ENCODE measurements at regions not wholly inside any gene's neighbourhood (a gene's known extent, or its start where the extent isn't known, plus 50 kb on each side); places are given as distances from the start of the nearest gene placed in this dataset.

DNA sequence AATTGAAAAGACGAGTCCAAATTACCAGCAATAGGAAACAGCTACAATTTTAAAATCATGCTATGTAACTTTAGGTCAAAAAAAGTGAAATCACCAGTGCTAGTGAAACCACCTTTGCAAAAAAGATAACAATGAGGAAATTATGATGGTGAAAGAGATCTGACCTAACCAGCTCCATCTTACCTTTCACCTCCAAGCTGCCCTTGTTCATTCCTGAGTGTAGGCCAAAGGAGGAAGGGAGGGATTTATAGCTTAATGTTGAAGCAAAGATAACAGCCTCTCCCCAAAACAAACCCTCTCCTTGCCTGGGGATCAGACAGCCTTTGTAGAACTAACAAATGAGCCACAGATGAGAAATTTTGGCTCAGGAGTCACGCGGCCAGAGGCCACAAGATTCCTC, 83.2 kb upstream of the EIF5 start:
- 0 out of 2 replicates have a peak, but pooled peaks cover 3% of the 10 kb centered on the region for H3K9me2 ChIP-seq (ENCODE audit: insufficient read depth)
- ATAC-seq, result no peak
- no peak for DNase-seq (ENCODE audit: low spot score)
- Mint-ChIP-seq H3K27me3 (ENCODE audit: insufficient read depth, low read depth, poor library complexity) (peaks cover 3% of the 10 kb centered on the region), H3K27ac (no peak overlapping the region), H3K4me3 (no peak overlapping the region), H3K9me3 (peaks cover 6% of the 10 kb centered on the region; the same call in 2 of the 3 replicates), H3K4me1 (no peaks in the 10 kb centered on the region), H3K36me3 (ENCODE audit: low read depth) (no peaks in the 10 kb centered on the region)
- H2AFZ ChIP-seq, result peak overlapping the region; percentile 80; the same call in 1 of the 2 replicates
- H3K4me3 ChIP-seq, result no peak overlapping the region
- no peak overlapping the region for H3K27ac ChIP-seq (ENCODE audit: low read depth)
- no peak overlapping the region for H3K4me2 ChIP-seq
- no peaks in the 10 kb centered on the region for H3K79me2 ChIP-seq (replicated peaks; ENCODE audit: insufficient read depth)
- no peaks in the 10 kb centered on the region for H3F3A ChIP-seq (replicated peaks; ENCODE audit: low read depth)
- no peaks in the 10 kb centered on the region for H3K36me3 ChIP-seq (ENCODE audit: insufficient read depth)
- H3K27me3 ChIP-seq (ENCODE audit: insufficient read depth), result no peaks in the 10 kb centered on the region
- TF ChIP-seq STAT1 (IDR thresholded peaks at IDR 0.05; ENCODE audit: unreplicated experiment), result no peak
- TF ChIP-seq, protein P1, sequence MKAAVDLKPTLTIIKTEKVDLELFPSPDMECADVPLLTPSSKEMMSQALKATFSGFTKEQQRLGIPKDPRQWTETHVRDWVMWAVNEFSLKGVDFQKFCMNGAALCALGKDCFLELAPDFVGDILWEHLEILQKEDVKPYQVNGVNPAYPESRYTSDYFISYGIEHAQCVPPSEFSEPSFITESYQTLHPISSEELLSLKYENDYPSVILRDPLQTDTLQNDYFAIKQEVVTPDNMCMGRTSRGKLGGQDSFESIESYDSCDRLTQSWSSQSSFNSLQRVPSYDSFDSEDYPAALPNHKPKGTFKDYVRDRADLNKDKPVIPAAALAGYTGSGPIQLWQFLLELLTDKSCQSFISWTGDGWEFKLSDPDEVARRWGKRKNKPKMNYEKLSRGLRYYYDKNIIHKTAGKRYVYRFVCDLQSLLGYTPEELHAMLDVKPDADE (IDR thresholded peaks at IDR 0.05), result no peak
- TF ChIP-seq, protein P2, sequence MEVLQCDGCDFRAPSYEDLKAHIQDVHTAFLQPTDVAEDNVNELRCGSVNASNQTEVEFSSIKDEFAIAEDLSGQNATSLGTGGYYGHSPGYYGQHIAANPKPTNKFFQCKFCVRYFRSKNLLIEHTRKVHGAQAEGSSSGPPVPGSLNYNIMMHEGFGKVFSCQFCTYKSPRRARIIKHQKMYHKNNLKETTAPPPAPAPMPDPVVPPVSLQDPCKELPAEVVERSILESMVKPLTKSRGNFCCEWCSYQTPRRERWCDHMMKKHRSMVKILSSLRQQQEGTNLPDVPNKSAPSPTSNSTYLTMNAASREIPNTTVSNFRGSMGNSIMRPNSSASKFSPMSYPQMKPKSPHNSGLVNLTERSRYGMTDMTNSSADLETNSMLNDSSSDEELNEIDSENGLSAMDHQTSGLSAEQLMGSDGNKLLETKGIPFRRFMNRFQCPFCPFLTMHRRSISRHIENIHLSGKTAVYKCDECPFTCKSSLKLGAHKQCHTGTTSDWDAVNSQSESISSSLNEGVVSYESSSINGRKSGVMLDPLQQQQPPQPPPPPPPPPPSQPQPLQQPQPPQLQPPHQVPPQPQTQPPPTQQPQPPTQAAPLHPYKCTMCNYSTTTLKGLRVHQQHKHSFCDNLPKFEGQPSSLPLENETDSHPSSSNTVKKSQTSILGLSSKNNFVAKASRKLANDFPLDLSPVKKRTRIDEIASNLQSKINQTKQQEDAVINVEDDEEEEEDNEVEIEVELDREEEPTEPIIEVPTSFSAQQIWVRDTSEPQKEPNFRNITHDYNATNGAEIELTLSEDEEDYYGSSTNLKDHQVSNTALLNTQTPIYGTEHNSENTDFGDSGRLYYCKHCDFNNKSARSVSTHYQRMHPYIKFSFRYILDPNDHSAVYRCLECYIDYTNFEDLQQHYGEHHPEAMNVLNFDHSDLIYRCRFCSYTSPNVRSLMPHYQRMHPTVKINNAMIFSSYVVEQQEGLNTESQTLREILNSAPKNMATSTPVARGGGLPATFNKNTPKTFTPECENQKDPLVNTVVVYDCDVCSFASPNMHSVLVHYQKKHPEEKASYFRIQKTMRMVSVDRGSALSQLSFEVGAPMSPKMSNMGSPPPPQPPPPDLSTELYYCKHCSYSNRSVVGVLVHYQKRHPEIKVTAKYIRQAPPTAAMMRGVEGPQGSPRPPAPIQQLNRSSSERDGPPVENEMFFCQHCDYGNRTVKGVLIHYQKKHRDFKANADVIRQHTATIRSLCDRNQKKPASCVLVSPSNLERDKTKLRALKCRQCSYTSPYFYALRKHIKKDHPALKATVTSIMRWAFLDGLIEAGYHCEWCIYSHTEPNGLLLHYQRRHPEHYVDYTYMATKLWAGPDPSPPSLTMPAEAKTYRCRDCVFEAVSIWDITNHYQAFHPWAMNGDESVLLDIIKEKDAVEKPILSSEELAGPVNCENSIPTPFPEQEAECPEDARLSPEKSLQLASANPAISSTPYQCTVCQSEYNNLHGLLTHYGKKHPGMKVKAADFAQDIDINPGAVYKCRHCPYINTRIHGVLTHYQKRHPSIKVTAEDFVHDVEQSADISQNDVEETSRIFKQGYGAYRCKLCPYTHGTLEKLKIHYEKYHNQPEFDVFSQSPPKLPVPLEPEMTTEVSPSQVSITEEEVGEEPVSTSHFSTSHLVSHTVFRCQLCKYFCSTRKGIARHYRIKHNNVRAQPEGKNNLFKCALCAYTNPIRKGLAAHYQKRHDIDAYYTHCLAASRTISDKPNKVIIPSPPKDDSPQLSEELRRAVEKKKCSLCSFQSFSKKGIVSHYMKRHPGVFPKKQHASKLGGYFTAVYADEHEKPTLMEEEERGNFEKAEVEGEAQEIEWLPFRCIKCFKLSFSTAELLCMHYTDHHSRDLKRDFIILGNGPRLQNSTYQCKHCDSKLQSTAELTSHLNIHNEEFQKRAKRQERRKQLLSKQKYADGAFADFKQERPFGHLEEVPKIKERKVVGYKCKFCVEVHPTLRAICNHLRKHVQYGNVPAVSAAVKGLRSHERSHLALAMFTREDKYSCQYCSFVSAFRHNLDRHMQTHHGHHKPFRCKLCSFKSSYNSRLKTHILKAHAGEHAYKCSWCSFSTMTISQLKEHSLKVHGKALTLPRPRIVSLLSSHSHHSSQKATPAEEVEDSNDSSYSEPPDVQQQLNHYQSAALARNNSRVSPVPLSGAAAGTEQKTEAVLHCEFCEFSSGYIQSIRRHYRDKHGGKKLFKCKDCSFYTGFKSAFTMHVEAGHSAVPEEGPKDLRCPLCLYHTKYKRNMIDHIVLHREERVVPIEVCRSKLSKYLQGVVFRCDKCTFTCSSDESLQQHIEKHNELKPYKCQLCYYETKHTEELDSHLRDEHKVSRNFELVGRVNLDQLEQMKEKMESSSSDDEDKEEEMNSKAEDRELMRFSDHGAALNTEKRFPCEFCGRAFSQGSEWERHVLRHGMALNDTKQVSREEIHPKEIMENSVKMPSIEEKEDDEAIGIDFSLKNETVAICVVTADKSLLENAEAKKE (CRISPR knock-in tag; IDR thresholded peaks at IDR 0.05), result no peak
- TF ChIP-seq EZH2phosphoT487 (IDR thresholded peaks at IDR 0.05; ENCODE audit: unreplicated experiment), result no peak
- TF ChIP-seq, protein P3, sequence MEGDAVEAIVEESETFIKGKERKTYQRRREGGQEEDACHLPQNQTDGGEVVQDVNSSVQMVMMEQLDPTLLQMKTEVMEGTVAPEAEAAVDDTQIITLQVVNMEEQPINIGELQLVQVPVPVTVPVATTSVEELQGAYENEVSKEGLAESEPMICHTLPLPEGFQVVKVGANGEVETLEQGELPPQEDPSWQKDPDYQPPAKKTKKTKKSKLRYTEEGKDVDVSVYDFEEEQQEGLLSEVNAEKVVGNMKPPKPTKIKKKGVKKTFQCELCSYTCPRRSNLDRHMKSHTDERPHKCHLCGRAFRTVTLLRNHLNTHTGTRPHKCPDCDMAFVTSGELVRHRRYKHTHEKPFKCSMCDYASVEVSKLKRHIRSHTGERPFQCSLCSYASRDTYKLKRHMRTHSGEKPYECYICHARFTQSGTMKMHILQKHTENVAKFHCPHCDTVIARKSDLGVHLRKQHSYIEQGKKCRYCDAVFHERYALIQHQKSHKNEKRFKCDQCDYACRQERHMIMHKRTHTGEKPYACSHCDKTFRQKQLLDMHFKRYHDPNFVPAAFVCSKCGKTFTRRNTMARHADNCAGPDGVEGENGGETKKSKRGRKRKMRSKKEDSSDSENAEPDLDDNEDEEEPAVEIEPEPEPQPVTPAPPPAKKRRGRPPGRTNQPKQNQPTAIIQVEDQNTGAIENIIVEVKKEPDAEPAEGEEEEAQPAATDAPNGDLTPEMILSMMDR (conservative IDR thresholded peaks at IDR 0.05; ENCODE audit: low read depth in 2 of 2), result no peak
- no peak for TF ChIP-seq NANOG (IDR thresholded peaks at IDR 0.05; ENCODE audit: borderline replicate concordance)
- no peak for TF ChIP-seq EZH2 (IDR thresholded peaks at IDR 0.05; ENCODE audit: low read depth, unreplicated experiment)
- no peak for TF ChIP-seq POLR2AphosphoS5 (IDR thresholded peaks at IDR 0.05; ENCODE audit: low read depth)
- TF ChIP-seq, protein P4, sequence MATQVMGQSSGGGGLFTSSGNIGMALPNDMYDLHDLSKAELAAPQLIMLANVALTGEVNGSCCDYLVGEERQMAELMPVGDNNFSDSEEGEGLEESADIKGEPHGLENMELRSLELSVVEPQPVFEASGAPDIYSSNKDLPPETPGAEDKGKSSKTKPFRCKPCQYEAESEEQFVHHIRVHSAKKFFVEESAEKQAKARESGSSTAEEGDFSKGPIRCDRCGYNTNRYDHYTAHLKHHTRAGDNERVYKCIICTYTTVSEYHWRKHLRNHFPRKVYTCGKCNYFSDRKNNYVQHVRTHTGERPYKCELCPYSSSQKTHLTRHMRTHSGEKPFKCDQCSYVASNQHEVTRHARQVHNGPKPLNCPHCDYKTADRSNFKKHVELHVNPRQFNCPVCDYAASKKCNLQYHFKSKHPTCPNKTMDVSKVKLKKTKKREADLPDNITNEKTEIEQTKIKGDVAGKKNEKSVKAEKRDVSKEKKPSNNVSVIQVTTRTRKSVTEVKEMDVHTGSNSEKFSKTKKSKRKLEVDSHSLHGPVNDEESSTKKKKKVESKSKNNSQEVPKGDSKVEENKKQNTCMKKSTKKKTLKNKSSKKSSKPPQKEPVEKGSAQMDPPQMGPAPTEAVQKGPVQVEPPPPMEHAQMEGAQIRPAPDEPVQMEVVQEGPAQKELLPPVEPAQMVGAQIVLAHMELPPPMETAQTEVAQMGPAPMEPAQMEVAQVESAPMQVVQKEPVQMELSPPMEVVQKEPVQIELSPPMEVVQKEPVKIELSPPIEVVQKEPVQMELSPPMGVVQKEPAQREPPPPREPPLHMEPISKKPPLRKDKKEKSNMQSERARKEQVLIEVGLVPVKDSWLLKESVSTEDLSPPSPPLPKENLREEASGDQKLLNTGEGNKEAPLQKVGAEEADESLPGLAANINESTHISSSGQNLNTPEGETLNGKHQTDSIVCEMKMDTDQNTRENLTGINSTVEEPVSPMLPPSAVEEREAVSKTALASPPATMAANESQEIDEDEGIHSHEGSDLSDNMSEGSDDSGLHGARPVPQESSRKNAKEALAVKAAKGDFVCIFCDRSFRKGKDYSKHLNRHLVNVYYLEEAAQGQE (IDR thresholded peaks at IDR 0.05; ENCODE audit: unreplicated experiment), result no peak
- TF ChIP-seq ZNF114 (CRISPR knock-in tag; IDR thresholded peaks at IDR 0.05), result no peak
- H3K4me1 ChIP-seq (ENCODE audit: insufficient read depth), result no peaks in the 10 kb centered on the region
- H4K20me1 ChIP-seq (replicated peaks; ENCODE audit: insufficient read depth), result no peaks in the 10 kb centered on the region

Data from GM23338 (cell line).